Liver (tissue), 3 donors: ENCODE measurements at regions not wholly inside any gene's neighbourhood (a gene's known extent, or its start where the extent isn't known, plus 50 kb on each side); places are given as distances from the start of the nearest gene placed in this dataset.

Experiments
- ATF3 ChIP-seq: IDR thresholded peaks from 2 replicates; pipeline ENCODE4 v1.6.1; 2016; ENCODE audit warnings: antibody characterized with exemption
- CTCF ChIP-seq: fragments of 150-350 bp; IDR thresholded peaks from 2 replicates; pipeline ENCODE4 v1.5.1; 2017; ENCODE audit warnings: improper control_type of control experiment, low read depth, low read length; ENCODE audit not compliant: missing input control
- MAX ChIP-seq: IDR thresholded peaks from 2 replicates; pipeline ENCODE4 v1.6.1; 2016; ENCODE audit warnings: antibody characterized with exemption
- RAD21 ChIP-seq, 2 donors: IDR thresholded peaks; 2 replicates each; pipeline ENCODE4 v1.6.1; 2016; ENCODE audit warnings: antibody characterized with exemption in 2 of 2, mild to moderate bottlenecking in 2 of 2
- donor health status: healthy.
- donor health status: healthy.

GRCh38 chr1:100611086-100611485, 73.1 kb downstream of the GPR88 start:
- TF ChIP-seq CTCF = no peak
- no peak for TF ChIP-seq MAX
- no peak for TF ChIP-seq ATF3
- TF ChIP-seq RAD21 (IDR thresholded peaks at IDR 0.05) = no peak
